NCI-H1694 treated with DMSO at 0.1 percent for 48 hours (cell line): ENCODE measurements at regions not wholly inside any gene's neighbourhood (a gene's known extent, or its start where the extent isn't known, plus 50 kb on each side); places are given as distances from the start of the nearest gene placed in this dataset.

Source experiments
- DNase-seq: peaks from one replicate; lab custom pipeline; 2025; lab: John Stamatoyannopoulos, UW

GRCh38 chr13:29902632-29903305, 52.4 kb upstream of the UBL3 start:
- no peak for DNase-seq

- DNase-seq, result peak; percentile 60
Observed at GRCh38 chr13:29901710-29902631, 51.6 kb upstream of the UBL3 start.
